ENCODE measurements at regions not wholly inside any gene's neighbourhood (a gene's known extent, or its start where the extent isn't known, plus 50 kb on each side); places are given as distances from the start of the nearest gene placed in this dataset.

GRCh38 chr2:81412681-81413080, 1108.1 kb upstream of the LRRTM1 start:
- TF ChIP-seq, protein P1, sequence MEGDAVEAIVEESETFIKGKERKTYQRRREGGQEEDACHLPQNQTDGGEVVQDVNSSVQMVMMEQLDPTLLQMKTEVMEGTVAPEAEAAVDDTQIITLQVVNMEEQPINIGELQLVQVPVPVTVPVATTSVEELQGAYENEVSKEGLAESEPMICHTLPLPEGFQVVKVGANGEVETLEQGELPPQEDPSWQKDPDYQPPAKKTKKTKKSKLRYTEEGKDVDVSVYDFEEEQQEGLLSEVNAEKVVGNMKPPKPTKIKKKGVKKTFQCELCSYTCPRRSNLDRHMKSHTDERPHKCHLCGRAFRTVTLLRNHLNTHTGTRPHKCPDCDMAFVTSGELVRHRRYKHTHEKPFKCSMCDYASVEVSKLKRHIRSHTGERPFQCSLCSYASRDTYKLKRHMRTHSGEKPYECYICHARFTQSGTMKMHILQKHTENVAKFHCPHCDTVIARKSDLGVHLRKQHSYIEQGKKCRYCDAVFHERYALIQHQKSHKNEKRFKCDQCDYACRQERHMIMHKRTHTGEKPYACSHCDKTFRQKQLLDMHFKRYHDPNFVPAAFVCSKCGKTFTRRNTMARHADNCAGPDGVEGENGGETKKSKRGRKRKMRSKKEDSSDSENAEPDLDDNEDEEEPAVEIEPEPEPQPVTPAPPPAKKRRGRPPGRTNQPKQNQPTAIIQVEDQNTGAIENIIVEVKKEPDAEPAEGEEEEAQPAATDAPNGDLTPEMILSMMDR (IDR thresholded peaks at IDR 0.05) = no peak
- TF ChIP-seq POLR2A (IDR thresholded peaks at IDR 0.05) = no peak

Measured in body of pancreas (tissue), 4 donors.